Stimulated activated CD4-positive, alpha-beta T cell treated with anti-CD3 and anti-CD28 coated beads, Interleukin-12 subunit alpha, Interleukin-12 subunit beta, amount 100 ng/mL, for 48 hours (primary cell): ENCODE measurements at regions not wholly inside any gene's neighbourhood (a gene's known extent, or its start where the extent isn't known, plus 50 kb on each side); places are given as distances from the start of the nearest gene placed in this dataset.
"Not testable (repeated sequence)": the region's sequence is repeated elsewhere in the genome, so short reads cannot be mapped to it uniquely, and the experiment has no call there.

Experiments
- DNase-seq, 3 donors: peaks; one replicate each; pipeline ENCODE4 v3.0.0-alpha.2; 2020; ENCODE audit warnings: low read depth in 2 of 3, low spot score in 1 of 3

GRCh38 chr20:25865715-25866656, 169.3 kb upstream of the ZNF337 start:
- DNase-seq: peak; percentile 44 to 69 (median 65)

GRCh38 chr20:25864963-25865714, 168.5 kb upstream of the ZNF337 start:
- not testable (repeated sequence) for DNase-seq

GRCh38 chr20:25864326-25864962, 167.8 kb upstream of the ZNF337 start:
- DNase-seq: no peak

GRCh38 chr20:25863536-25864325, 167.1 kb upstream of the ZNF337 start:
- no peak for DNase-seq

- DNase-seq: peak; percentile 66 to 81 (median 77)
Measured at GRCh38 chr20:25862967-25863530, 166.4 kb upstream of the ZNF337 start.

- DNase-seq: no peak
Measured at GRCh38 chr20:25860531-25861150, 164.0 kb upstream of the ZNF337 start.

- DNase-seq: peak in 2 of 3 donors; percentile 66 to 70
Measured at GRCh38 chr20:25859649-25860530, 163.2 kb upstream of the ZNF337 start.

- DNase-seq: no peak
Measured at GRCh38 chr20:25858495-25859425, 162.1 kb upstream of the ZNF337 start.

GRCh38 chr20:25857091-25857788, 160.6 kb upstream of the ZNF337 start:
- not testable (repeated sequence) for DNase-seq

GRCh38 chr20:25856256-25856884, 159.7 kb upstream of the ZNF337 start:
- no peak for DNase-seq

- DNase-seq: not testable (repeated sequence)
Measured at GRCh38 chr20:25855451-25856156, 159.0 kb upstream of the ZNF337 start.

GRCh38 chr20:25854666-25855065, 158.0 kb upstream of the ZNF337 start:
- DNase-seq: not testable (repeated sequence)

GRCh38 chr20:25853718-25854388, 157.2 kb upstream of the ZNF337 start:
- peak; percentile 62 to 81 (median 78) for DNase-seq

GRCh38 chr20:25852968-25853717, 156.5 kb upstream of the ZNF337 start:
- DNase-seq: not testable (repeated sequence)

- not testable (repeated sequence) for DNase-seq
Measured at GRCh38 chr20:25850133-25850532, 153.5 kb upstream of the ZNF337 start.
